ENCODE measurements at regions not wholly inside any gene's neighbourhood (a gene's known extent, or its start where the extent isn't known, plus 50 kb on each side); places are given as distances from the start of the nearest gene placed in this dataset.

DNA sequence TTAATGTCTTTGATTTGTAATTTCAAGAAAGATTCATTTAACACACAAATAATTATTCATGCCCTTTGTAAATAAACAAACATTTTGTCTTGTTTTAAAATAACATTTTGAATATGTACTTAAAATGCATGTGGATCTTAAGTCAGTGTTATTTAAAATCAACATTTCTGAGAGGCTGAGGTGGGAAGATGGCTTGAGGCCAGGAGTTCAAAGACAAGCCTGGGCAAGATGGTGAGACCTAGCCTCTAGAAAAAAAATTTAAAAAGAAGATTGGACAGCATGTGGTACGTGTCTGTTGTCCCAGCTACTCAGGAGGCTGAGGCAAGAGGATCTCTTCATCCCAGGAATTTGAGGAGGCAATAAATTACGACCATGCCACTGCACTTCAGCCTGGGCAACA is 1268.2 kb downstream of the SLITRK1 start:
- Histone ChIP-seq H3K27ac (no peak overlapping the region), H3K4me3 (no peak overlapping the region), H3K27me3 (no peaks in the 10 kb centered on the region), H3K4me1 (no peaks in the 10 kb centered on the region), H3K9me3 (no peaks in the 10 kb centered on the region), H3K36me3 (no peaks in the 10 kb centered on the region)
- no peak for ATAC-seq
- TF ChIP-seq CTCF (IDR thresholded peaks at IDR 0.05) (no peak), POLR2AphosphoS5 (IDR thresholded peaks at IDR 0.05) (no peak), EP300 (IDR thresholded peaks at IDR 0.05) (no peak), POLR2A (IDR thresholded peaks at IDR 0.05) (no peak)
- 75 to 81% methylated on average over 2 of the region's 2 CpGs for WGBS, 2 donors (ENCODE audit: low coverage in 1 of 2)

- H3K36me3 ChIP-seq = no peaks in the 10 kb centered on the region
- H3K4me3 ChIP-seq = no peak overlapping the region
- 91 to 100% methylated on average over 1 of the region's 1 CpG for WGBS, 2 donors (ENCODE audit: low coverage in 1 of 2)
- H3K27ac ChIP-seq = no peak overlapping the region
- TF ChIP-seq EP300 (IDR thresholded peaks at IDR 0.05) = no peak
- TF ChIP-seq POLR2AphosphoS5 (IDR thresholded peaks at IDR 0.05) = no peak
- no peak for TF ChIP-seq CTCF (IDR thresholded peaks at IDR 0.05)
- no peak for TF ChIP-seq POLR2A (IDR thresholded peaks at IDR 0.05)
- H3K9me3 ChIP-seq = peaks cover 0 to 27% (median 2%) of the 10 kb centered on the region in 3 donors
- no peak for ATAC-seq
- H3K27me3 ChIP-seq = no peaks in the 10 kb centered on the region
- H3K4me1 ChIP-seq = no peaks in the 10 kb centered on the region
These were observed 1276.3 kb downstream of the SLITRK1 start for GRCh38 chr13:82606008-82606407.

GRCh38 chr13:82597747-82598146 is 1284.5 kb downstream of the SLITRK1 start:
- 53 to 62% methylated on average over 4 to 6 of the region's 6 CpGs for WGBS, 2 donors (ENCODE audit: low coverage in 1 of 2)
- Histone ChIP-seq H3K27ac (no peak overlapping the region), H3K27me3 (no peaks in the 10 kb centered on the region), H3K9me3 (peaks cover 0 to 15% (median 0%) of the 10 kb centered on the region in 3 donors), H3K4me3 (no peak overlapping the region), H3K4me1 (no peaks in the 10 kb centered on the region), H3K36me3 (no peaks in the 10 kb centered on the region)
- TF ChIP-seq POLR2AphosphoS5 (IDR thresholded peaks at IDR 0.05) = no peak
- no peak for TF ChIP-seq EP300 (IDR thresholded peaks at IDR 0.05)
- ATAC-seq = no peak

DNA sequence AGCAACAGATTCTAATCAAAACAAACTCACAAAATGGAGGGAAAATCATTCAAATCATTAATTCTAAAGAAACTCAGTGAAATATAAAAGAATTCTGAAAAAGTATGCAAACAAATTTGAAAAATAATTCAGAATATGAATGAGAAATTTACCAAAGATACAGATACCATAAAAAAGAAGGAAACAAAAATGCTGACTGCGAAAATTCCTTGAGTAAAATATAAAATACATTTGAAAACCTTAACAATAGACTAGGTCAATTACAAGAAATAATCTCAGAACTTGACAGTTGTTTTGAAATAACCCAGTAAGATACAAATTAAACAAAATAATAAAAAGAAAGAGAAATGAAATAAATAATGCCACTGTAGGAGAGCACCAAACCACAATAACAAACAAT is 1289.0 kb downstream of the SLITRK1 start:
- Histone ChIP-seq H3K36me3 (no peaks in the 10 kb centered on the region), H3K27ac (no peak overlapping the region), H3K9me3 (peaks cover 0 to 19% (median 0%) of the 10 kb centered on the region in 3 donors), H3K4me3 (no peak overlapping the region), H3K27me3 (no peaks in the 10 kb centered on the region), H3K4me1 (no peaks in the 10 kb centered on the region)
- no peak for TF ChIP-seq CTCF (IDR thresholded peaks at IDR 0.05)
- TF ChIP-seq EP300 (IDR thresholded peaks at IDR 0.05) = no peak
- no peak for TF ChIP-seq POLR2AphosphoS5 (IDR thresholded peaks at IDR 0.05)
- no peak for TF ChIP-seq POLR2A (IDR thresholded peaks at IDR 0.05)
- whole genome bisulfite sequencing, 2 donors (ENCODE audit: low coverage in 1 of 2) = 86% methylated on average over 1 of the region's 1 CpG; no CpG with 5 or more reads in 1 of the 2 donors
- ATAC-seq = no peak

- H3K36me3 ChIP-seq = no peaks in the 10 kb centered on the region
- no peak overlapping the region for H3K4me3 ChIP-seq
- TF ChIP-seq POLR2A (IDR thresholded peaks at IDR 0.05) (no peak), EP300 (IDR thresholded peaks at IDR 0.05) (no peak), POLR2AphosphoS5 (IDR thresholded peaks at IDR 0.05) (no peak)
- H3K27me3 ChIP-seq = no peaks in the 10 kb centered on the region
- WGBS, 2 donors (ENCODE audit: low coverage in 1 of 2) = 76 to 80% methylated on average over 3 of the region's 3 CpGs
- H3K9me3 ChIP-seq = no peaks in the 10 kb centered on the region
- no peaks in the 10 kb centered on the region for H3K4me1 ChIP-seq
- no peak overlapping the region for H3K27ac ChIP-seq
- ATAC-seq = no peak
These were observed 1310.6 kb downstream of the SLITRK1 start for GRCh38 chr13:82571653-82572052.

GRCh38 chr13:82569581-82569980 is 1312.7 kb downstream of the SLITRK1 start:
- WGBS, 2 donors (ENCODE audit: low coverage in 1 of 2) = 81% methylated on average over 1 of the region's 1 CpG; no CpG with 5 or more reads in 1 of the 2 donors
- no peak overlapping the region for H3K4me3 ChIP-seq
- TF ChIP-seq CTCF (IDR thresholded peaks at IDR 0.05) = no peak
- no peak for TF ChIP-seq EP300 (IDR thresholded peaks at IDR 0.05)
- TF ChIP-seq POLR2A (IDR thresholded peaks at IDR 0.05) = no peak
- TF ChIP-seq POLR2AphosphoS5 (IDR thresholded peaks at IDR 0.05) = no peak

More at GRCh38 chr13:82569581-82569980, 1312.7 kb downstream of the SLITRK1 start:
- Histone ChIP-seq H3K4me1 (no peaks in the 10 kb centered on the region), H3K9me3 (no peaks in the 10 kb centered on the region), H3K27me3 (no peaks in the 10 kb centered on the region), H3K27ac (no peak overlapping the region), H3K36me3 (no peaks in the 10 kb centered on the region)
- ATAC-seq = no peak

Measured in gastroesophageal sphincter (tissue), 4 donors.